HG03108 (cell line): ENCODE measurements at regions not wholly inside any gene's neighbourhood (a gene's known extent, or its start where the extent isn't known, plus 50 kb on each side); places are given as distances from the start of the nearest gene placed in this dataset.
"Not testable (repeated sequence)": the region's sequence is repeated elsewhere in the genome, so short reads cannot be mapped to it uniquely, and the experiment has no call there.

Experiments used
- ATAC-seq: cut with Tn5 transposase; IDR thresholded peaks from one replicate; pipeline ENCODE4 v1.9.1; 2021; ENCODE audit warnings: moderate library complexity; ENCODE audit not compliant: unreplicated experiment

- peak; percentile 69 for ATAC-seq
Measured at GRCh38 chr4:189630913-189631567, 309.6 kb upstream of the FRG1 start.

GRCh38 chr4:189631568-189631916, 309.1 kb upstream of the FRG1 start:
- ATAC-seq = not testable (repeated sequence)

DNA sequence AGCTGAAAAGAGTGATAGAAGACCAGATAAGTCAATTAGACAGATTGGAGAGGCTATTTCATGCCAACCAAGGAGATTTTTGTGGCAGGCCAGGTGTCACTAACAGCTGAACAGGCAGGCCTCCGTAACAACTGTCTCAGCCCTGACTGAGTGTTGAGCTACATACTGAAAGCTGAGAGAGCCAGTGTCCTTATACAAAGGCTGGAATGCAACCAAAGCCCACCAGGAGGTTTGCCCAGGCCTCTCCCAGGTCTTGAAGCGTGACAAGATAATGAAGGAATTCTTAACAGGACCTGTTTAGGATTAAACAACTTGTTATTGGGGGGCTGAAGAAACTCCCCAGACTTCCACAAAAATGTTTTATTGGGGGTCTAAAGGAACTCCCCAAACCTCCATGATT, 290.2 kb upstream of the FRG1 start:
- not testable (repeated sequence) for ATAC-seq

DNA sequence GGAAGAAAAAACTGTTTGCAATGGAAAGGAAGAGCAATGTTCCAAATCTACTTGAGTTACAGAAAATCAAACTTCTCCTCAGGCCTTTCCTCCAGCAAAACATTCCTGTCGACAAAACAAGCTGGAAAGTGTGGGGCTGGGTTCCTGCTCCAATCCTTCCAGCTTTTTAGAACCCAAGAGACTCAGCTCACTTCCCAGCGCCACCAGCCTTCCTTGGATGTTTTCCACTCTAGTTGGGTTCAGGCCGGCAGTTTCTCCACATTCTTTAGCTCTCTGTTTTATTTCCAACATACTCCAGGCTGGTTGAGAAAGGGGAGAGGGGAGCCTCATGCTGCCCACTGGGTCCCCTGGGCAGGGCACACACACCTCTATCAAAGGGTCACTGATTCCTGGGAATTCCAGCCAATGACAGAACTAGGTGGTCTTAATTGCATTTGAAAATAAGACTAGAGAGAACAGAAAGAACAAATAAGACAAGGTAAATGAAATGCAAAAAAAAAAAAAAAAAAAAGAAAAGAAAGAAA, 287.5 kb upstream of the FRG1 start:
- not testable (repeated sequence) for ATAC-seq

DNA sequence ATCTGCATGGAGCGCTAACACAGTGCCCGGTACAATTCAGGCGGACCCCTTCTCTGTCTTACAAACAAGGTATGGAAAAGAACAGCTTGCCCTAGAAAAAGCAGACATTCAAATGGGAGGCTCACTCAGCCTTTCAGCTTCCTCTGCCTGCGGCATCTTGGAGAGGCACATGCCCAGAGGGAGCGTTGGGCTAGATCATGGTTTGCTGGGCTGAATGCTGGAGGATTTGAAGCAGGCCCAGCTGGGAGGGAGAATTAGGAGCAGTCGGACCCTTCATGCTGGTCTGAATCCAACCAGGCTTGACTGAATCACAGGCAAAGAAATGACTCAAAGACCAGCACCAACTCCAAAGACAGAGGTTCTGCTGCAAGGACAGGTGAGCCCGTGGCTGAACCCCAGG, 286.7 kb upstream of the FRG1 start:
- not testable (repeated sequence) for ATAC-seq

DNA sequence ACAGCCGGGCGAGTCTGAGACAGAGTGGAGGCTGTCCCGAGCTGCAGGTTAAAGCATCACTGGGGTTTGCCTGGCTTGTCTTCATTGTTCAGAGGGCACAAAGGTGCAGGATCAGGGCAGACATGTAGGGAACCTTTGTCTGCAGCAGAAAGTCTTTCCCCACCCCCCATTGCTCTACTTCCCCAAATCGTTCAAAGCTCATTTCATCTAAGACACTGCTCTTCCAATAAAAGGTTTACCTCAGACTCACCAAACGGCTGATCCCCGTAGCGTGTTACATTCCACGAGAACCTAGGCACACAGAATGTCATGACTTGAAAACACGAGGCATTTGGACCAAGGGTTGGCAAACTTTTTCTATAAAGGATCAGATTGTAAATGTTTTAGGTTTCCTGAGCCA, 286.3 kb upstream of the FRG1 start:
- ATAC-seq = not testable (repeated sequence)

GRCh38 chr4:189655817-189656216, 284.9 kb upstream of the FRG1 start:
- not testable (repeated sequence) for ATAC-seq

DNA sequence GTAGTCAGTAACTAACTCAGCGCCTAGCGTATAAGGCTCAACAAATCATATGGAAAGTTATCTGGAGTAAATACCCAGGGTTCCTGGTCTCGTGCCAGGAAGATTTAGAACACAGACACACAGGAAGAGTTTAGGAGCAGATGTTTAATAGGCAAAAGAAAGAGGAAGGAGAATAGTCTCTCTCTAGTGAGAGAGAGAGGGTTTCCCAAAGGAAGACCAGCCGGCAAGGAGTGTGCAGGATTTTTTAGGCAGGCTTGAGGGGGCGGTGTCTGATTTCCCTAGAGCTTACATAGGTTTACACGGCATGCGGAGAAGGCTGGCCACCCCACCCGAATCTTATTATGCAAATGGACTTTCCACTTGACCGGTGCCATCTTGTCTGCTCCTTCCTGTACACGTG, 284.0 kb upstream of the FRG1 start:
- no peak for ATAC-seq

DNA sequence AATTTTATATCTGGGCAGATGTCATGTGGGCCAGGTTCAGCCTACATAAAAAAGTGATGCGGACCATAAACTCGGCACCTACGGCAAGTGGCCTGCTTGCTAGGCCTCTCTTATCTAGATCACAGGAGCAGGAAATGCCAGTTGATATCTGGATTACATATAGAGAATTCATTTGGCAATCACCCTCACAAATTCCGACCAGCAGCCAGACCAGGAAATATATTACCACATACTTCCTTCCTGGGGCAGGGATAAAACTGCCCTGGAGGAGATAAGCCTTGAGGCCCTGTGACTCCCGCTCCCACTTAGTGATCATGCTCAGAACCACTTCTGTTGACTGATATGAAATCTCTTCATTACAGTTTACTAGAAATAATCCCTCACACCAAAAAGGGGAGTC, 282.4 kb upstream of the FRG1 start:
- not testable (repeated sequence) for ATAC-seq

- ATAC-seq = not testable (repeated sequence)
Measured at GRCh38 chr4:189658831-189659230, 281.8 kb upstream of the FRG1 start.

GRCh38 chr4:189659287-189659686, 281.4 kb upstream of the FRG1 start:
- ATAC-seq = no peak

DNA sequence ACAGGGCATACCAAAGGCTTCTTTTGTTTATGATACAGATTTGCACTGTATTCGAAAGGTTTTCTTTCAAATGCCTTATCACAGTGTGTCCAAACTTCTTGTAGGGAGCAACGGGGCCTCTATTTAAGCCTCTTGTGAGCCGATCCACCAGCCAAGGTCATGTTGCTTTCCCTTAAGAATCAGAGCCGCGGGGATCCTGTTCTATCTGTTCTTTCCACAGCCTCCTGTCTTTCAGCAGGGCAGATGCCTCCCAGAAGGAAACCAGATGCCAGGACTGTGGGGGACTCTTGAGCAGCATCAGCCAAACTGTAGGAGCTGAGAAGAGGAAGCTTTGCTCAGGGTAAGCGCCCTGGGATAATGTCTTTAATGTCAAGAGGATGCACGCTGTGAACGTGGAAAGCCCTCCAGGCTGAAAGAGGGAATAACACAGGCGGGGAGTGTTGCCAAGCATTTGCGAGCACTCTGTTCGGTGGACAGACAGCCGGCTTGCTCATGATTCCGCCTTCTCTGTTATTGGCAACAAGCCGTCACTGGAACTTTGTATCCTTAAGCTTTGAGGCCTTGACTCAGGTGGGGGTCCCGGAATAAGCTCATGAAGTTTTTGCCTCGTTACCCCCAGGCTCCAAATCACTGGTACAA, 279.8 kb upstream of the FRG1 start:
- ATAC-seq = no peak

- ATAC-seq = no peak
Measured at GRCh38 chr4:189664693-189665250, 275.9 kb upstream of the FRG1 start.

DNA sequence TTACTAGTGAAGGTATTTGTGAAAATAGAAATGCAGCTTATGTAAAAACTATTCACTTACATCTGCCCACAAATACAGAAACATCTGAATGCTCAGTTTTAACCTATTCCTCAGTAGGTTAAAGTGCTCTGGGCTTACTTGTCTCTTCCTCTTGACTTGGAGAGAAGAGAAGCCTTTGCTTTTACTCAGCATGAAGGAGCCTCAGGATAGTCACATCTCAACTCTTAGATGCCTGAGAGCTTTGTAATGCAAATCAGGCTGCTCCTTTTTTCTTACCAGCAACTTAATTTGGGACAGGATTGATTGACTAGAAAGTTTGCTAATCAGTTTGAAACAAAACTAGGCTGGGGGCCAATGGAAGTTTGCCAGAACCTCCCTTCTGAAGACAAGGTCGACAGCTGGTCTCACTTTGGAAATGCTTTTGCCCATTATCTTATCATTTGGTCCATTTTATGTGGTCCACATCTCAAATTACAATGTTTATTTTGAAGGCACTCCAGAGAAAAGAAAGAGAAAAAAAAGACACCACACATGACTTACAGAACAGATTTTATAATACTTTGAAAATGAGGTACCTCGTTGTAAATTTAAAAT, 274.9 kb upstream of the FRG1 start:
- not testable (repeated sequence) for ATAC-seq

DNA sequence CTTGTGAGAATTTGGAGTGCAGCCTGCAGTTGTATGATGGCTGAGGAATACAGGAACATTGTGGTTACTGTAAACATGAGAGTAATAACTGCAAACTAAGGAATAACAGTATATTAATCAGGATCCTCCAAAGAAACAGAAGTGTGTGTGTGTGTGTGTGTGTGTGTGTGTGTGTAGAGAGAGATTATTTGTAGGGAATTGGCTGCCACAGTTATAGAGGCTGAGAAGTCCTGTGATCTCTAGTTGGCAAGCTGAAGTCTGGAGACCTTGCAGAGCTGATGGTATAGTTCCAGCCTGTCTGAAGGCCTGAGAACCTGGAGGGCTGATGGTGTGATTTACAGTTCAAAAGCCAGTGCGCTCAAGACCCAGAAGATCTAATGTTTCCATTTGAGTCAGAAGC, 273.3 kb upstream of the FRG1 start:
- ATAC-seq = not testable (repeated sequence)

DNA sequence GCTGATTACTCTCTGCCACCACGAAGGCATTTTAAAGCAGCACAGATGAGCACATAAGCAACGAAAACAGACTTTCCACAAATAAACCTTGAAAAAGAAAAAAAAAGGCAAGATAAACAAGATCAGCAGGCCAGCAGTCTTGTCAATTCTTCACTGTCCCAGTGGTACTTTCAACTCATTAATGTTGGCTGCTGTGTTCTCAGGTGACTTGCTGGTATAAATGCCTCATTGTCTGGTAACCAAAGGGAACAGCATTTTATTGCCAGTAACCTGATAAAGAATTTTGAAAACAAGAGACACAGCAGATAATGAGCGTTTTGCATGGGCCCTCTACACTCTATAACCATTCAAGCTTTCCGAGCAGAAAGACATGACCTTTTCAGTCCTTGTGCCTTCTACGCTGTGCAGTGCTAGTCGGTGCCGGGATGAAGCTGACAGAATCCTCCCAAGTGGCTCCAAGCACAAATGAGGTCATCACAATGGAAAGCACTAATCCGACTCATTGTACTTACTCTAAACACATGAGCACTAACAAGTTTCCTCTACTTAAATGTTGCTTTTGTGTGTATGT, 242.9 kb upstream of the FRG1 start:
- ATAC-seq = not testable (repeated sequence)

- not testable (repeated sequence) for ATAC-seq
Measured at GRCh38 chr4:189703000-189703399, 237.7 kb upstream of the FRG1 start.

DNA sequence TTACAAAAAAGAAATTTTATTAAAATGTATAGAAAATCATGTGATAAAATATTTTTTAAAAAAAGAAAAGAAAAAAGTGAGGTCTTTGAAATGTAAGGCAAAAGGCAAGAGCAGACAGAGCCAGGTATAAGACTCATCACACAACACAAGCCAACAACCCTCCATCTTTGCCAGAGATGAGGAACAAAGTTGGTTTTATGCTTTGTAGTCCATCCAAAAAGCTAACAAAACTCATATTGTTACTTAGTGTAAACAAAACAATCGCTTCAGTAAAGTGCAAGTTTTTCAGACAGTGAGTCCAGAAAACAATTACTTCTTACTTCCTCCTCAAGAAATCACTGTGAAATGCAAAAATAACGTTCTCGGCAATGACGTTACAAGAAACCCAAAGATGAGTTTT, 233.9 kb upstream of the FRG1 start:
- not testable (repeated sequence) for ATAC-seq

DNA sequence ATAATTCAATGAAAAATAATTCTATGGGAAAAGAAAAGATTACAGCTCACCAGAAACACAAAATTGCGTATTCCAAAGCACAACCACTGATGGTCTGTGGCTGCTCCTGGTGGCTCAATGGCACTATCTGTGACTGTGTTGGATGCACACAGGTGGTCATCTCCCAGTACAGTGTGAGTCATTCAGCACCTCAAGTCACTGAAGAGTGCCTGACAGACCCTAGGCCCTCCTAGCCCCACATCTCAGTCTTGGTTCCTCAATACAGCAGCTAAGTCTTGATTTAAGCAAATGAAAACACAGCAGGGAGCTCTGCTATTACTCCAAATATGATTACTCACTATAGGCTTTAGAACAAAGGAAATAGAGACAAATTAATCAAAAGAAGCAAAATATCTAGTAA, 233.4 kb upstream of the FRG1 start:
- not testable (repeated sequence) for ATAC-seq

DNA sequence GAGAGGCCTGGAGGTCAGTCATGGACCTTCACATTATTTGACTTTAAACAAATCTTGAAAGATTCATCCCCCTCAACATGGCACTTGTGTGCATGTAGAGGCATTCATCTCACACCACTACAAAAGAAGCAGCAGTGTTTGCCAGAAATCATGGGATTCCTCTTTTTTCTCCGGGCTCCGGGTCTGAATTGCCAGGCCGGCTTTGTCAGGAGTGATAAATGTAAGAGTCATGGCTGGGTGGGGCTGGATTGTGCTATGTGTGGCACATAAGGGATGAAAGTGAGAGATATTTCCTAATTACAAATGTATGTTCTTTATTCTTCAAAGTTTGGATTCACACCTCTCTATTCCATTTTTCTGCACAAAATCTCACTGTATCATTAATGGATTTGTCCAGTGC, 228.7 kb upstream of the FRG1 start:
- not testable (repeated sequence) for ATAC-seq
